Lung (tissue), 11 donors: ENCODE measurements at regions not wholly inside any gene's neighbourhood (a gene's known extent, or its start where the extent isn't known, plus 50 kb on each side); places are given as distances from the start of the nearest gene placed in this dataset.

ENCODE experiments used
- ATAC-seq: fragments of 200-7000 bp; cut with Tn5 transposase; one replicate; pipeline ENCODE4 v1.9.1; 2020; ENCODE audit warnings: moderate number of reproducible peaks; ENCODE audit not compliant: insufficient read depth, low FRiP score
- DNase-seq, 3 donors: peaks; one replicate each; pipeline ENCODE4 v3.0.0-alpha.2; 2013 to 2017
- H3K27ac ChIP-seq, 2 donors: one replicate each; pipeline ENCODE4 v1.5.1; 2013; ENCODE audit warnings: mild to moderate bottlenecking in 2 of 2, moderate library complexity in 2 of 2, control low read depth in 1 of 2, inconsistent platforms in 1 of 2, low read depth in 1 of 2, low read length in 1 of 2
- H3K27me3 ChIP-seq, 3 donors: one replicate each; pipeline ENCODE4 v1.5.1; 2013; ENCODE audit warnings: low read length in 2 of 3; ENCODE audit not compliant: control insufficient read depth in 3 of 3, insufficient read depth in 3 of 3
- H3K36me3 ChIP-seq, 4 donors: one replicate each; pipeline ENCODE4 v1.5.1; 2013; ENCODE audit warnings: low read length in 4 of 4, mild to moderate bottlenecking in 1 of 4, moderate library complexity in 1 of 4; ENCODE audit not compliant: control insufficient read depth in 4 of 4, insufficient read depth in 4 of 4
- H3K4me1 ChIP-seq, 5 donors: one replicate each; pipeline ENCODE4 v1.5.1; 2013; ENCODE audit warnings: low read length in 5 of 5, mild to moderate bottlenecking in 2 of 5, moderate library complexity in 1 of 5; ENCODE audit not compliant: control insufficient read depth in 5 of 5, insufficient read depth in 5 of 5
- H3K4me3 ChIP-seq: one replicate; pipeline ENCODE4 v1.5.1; 2013; ENCODE audit warnings: mild to moderate bottlenecking, control low read depth, moderate library complexity
- H3K9ac ChIP-seq, 2 donors: one replicate each; pipeline ENCODE4 v1.5.1; 2013; ENCODE audit warnings: low read length in 2 of 2, control low read depth in 1 of 2; ENCODE audit not compliant: insufficient read depth in 1 of 2
- H3K9me3 ChIP-seq, 4 donors: one replicate each; pipeline ENCODE4 v1.5.1; 2013; ENCODE audit warnings: low read length in 3 of 4, mild to moderate bottlenecking in 1 of 4, moderate library complexity in 1 of 4; ENCODE audit not compliant: control insufficient read depth in 4 of 4, insufficient read depth in 3 of 4
- CTCF ChIP-seq: IDR thresholded peaks from 2 replicates; pipeline ENCODE4 v1.5.1; 2012; ENCODE audit warnings: mild to moderate bottlenecking; ENCODE audit errors: control extremely low read depth, extremely low read depth
- WGBS, 2 donors: extraction: QIAGEN DNeasy Blood & Tissue Kit; methylation state at CpG; one replicate each; pipeline ENCODE4 v1.1.7; 2013; 5-methylcytosine and 5-hydroxymethylcytosine counted together
- donor health status: control.
- donor health status: control.
- donor health status: Bipolar disorder and iron deficiency.
- donor health status: healthy.
- donor health status: DM: yes; HTN: yes; CAD: no.

- Histone ChIP-seq H3K9me3 (no peaks in the 10 kb centered on the region), H3K4me3 (no peak overlapping the region), H3K4me1 (no peaks in the 10 kb centered on the region), H3K9ac (no peak overlapping the region), H3K27ac (no peak overlapping the region), H3K27me3 (no peaks in the 10 kb centered on the region), H3K36me3 (no peaks in the 10 kb centered on the region)
- no peak for TF ChIP-seq CTCF
- no peak for ATAC-seq
- DNase-seq, result no peak
- WGBS, 2 donors, result 86 to 94% methylated on average over 3 of the region's 3 CpGs
Measured at GRCh38 chr10:4555920-4556319, 270.1 kb upstream of the AKR1E2 start.

- no peak overlapping the region for H3K27ac ChIP-seq
- H3K4me1 ChIP-seq, result no peaks in the 10 kb centered on the region
- ATAC-seq (no peak), DNase-seq (no peak)
- 78 to 83% methylated on average over 2 of the region's 2 CpGs for WGBS, 2 donors
- no peak overlapping the region for H3K4me3 ChIP-seq
- no peak for TF ChIP-seq CTCF
- H3K9me3 ChIP-seq, result no peaks in the 10 kb centered on the region
- H3K27me3 ChIP-seq, result no peaks in the 10 kb centered on the region
- no peak overlapping the region for H3K9ac ChIP-seq
- no peaks in the 10 kb centered on the region for H3K36me3 ChIP-seq
Measured at GRCh38 chr10:4549139-4549653, 276.8 kb upstream of the AKR1E2 start.

- Histone ChIP-seq H3K4me1 (no peaks in the 10 kb centered on the region), H3K27ac (no peak overlapping the region), H3K4me3 (no peak overlapping the region), H3K36me3 (no peaks in the 10 kb centered on the region), H3K9ac (no peak overlapping the region), H3K9me3 (no peaks in the 10 kb centered on the region), H3K27me3 (no peaks in the 10 kb centered on the region)
- 81 to 90% methylated on average over 1 of the region's 1 CpG for WGBS, 2 donors
- DNase-seq (no peak), ATAC-seq (no peak)
- TF ChIP-seq CTCF, result no peak
Measured at GRCh38 chr10:4546931-4547330, 279.1 kb upstream of the AKR1E2 start.

GRCh38 chr10:4546500-4546899, 279.5 kb upstream of the AKR1E2 start:
- no peak for TF ChIP-seq CTCF
- Histone ChIP-seq H3K36me3 (no peaks in the 10 kb centered on the region), H3K27me3 (no peaks in the 10 kb centered on the region), H3K9me3 (no peaks in the 10 kb centered on the region), H3K4me1 (no peaks in the 10 kb centered on the region), H3K27ac (no peak overlapping the region), H3K4me3 (no peak overlapping the region), H3K9ac (no peak overlapping the region)
- ATAC-seq, result no peak
- DNase-seq, result no peak
- 84 to 88% methylated on average over 7 of the region's 7 CpGs for WGBS, 2 donors
